GM23338 (cell line): ENCODE measurements at regions not wholly inside any gene's neighbourhood (a gene's known extent, or its start where the extent isn't known, plus 50 kb on each side); places are given as distances from the start of the nearest gene placed in this dataset.

Experiments
- ATAC-seq: fragments of 200-7000 bp; cut with Tn5 transposase; 3 replicates; pipeline ENCODE4 v1.9.1; 2020
- DNase-seq: peaks from one replicate; pipeline ENCODE4 v3.0.0-alpha.2; 2015; ENCODE audit warnings: low spot score
- H2AFZ ChIP-seq: fragments of 200-600 bp; sonication (generic); 2 replicates; pipeline ENCODE4 v1.8.0; 2016; ENCODE audit warnings: antibody characterized with exemption, mild to moderate bottlenecking, moderate library complexity
- H3F3A ChIP-seq: fragments of 200-600 bp; sonication (generic); replicated peaks from 2 replicates; pipeline ENCODE4 v1.8.0; 2017; ENCODE audit warnings: antibody characterized with exemption, mixed run types, low read depth
- H3K27ac ChIP-seq: fragments of 200-600 bp; sonication (generic); 2 replicates; pipeline ENCODE4 v1.6.1; 2016; ENCODE audit warnings: low read depth
- H3K27me3 ChIP-seq: fragments of 200-600 bp; sonication (generic); 2 replicates; pipeline ENCODE4 v1.8.0; 2016; ENCODE audit warnings: mild to moderate bottlenecking, mixed run types, moderate library complexity; ENCODE audit not compliant: insufficient read depth
- H3K36me3 ChIP-seq: fragments of 200-600 bp; sonication (generic); 2 replicates; pipeline ENCODE4 v1.8.0; 2016; ENCODE audit warnings: mild to moderate bottlenecking; ENCODE audit not compliant: insufficient read depth
- H3K4me1 ChIP-seq: fragments of 200-600 bp; sonication (generic); 2 replicates; pipeline ENCODE4 v1.8.0; 2016; ENCODE audit warnings: mild to moderate bottlenecking, moderate library complexity; ENCODE audit not compliant: insufficient read depth
- H3K4me2 ChIP-seq: fragments of 200-600 bp; sonication (generic); 2 replicates; pipeline ENCODE4 v1.7.1; 2017; ENCODE audit warnings: mixed run types
- H3K4me3 ChIP-seq: fragments of 200-600 bp; sonication (generic); 2 replicates; pipeline ENCODE4 v1.6.1; 2016; ENCODE audit warnings: mixed run types
- H3K79me2 ChIP-seq: fragments of 200-600 bp; sonication (generic); replicated peaks from 2 replicates; pipeline ENCODE4 v1.8.0; 2017; ENCODE audit warnings: mild to moderate bottlenecking; ENCODE audit not compliant: insufficient read depth
- H3K9me2 ChIP-seq: fragments of 200-600 bp; sonication (generic); 2 replicates; pipeline ENCODE4 v1.8.0; 2017; ENCODE audit not compliant: insufficient read depth
- H4K20me1 ChIP-seq: fragments of 200-600 bp; sonication (generic); replicated peaks from 2 replicates; pipeline ENCODE4 v1.8.0; 2017; ENCODE audit warnings: mild to moderate bottlenecking; ENCODE audit not compliant: insufficient read depth
- H3K27ac Mint-ChIP-seq: 2 replicates; pipeline ENCODE4 v1.8.0; 2020; ENCODE audit warnings: inconsistent platforms, mild to moderate bottlenecking, moderate library complexity, mixed read lengths
- H3K27me3 Mint-ChIP-seq: 3 replicates; pipeline ENCODE4 v1.8.0; 2022; ENCODE audit warnings: low read depth, mild to moderate bottlenecking, moderate library complexity, mixed read lengths, inconsistent platforms; ENCODE audit not compliant: insufficient read depth, poor library complexity
- H3K36me3 Mint-ChIP-seq: 3 replicates; pipeline ENCODE4 v1.8.0; 2021; ENCODE audit warnings: low read depth, mild to moderate bottlenecking, inconsistent platforms, moderate library complexity, mixed read lengths
- H3K4me1 Mint-ChIP-seq: 3 replicates; pipeline ENCODE4 v1.8.0; 2020; ENCODE audit warnings: mild to moderate bottlenecking, inconsistent platforms, mixed read lengths
- H3K4me3 Mint-ChIP-seq: 3 replicates; pipeline ENCODE4 v1.8.0; 2021; ENCODE audit warnings: moderate library complexity, mild to moderate bottlenecking, inconsistent platforms, mixed read lengths
- H3K9me3 Mint-ChIP-seq: 3 replicates; pipeline ENCODE4 v1.8.0; 2020; ENCODE audit warnings: moderate library complexity, mild to moderate bottlenecking, inconsistent platforms, mixed read lengths
- CREB1 ChIP-seq: fragments of 250-450 bp; sonication (Bioruptor Pico); IDR thresholded peaks from 2 replicates; pipeline ENCODE4 v1.5.0; 2020; ENCODE audit warnings: low read depth, mild to moderate bottlenecking, moderate library complexity
- CTCF ChIP-seq, 2 experiments: fragments of 200-600 bp in 1 of 2; sonication (generic) in 1 of 2; conservative IDR thresholded peaks; 2 replicates each; pipeline versions ENCODE4 v1.5.1 to v1.6.1; 2016 to 2017; ENCODE audit warnings: antibody characterized with exemption in 2 of 2, low read depth in 2 of 2, mild to moderate bottlenecking in 2 of 2, moderate library complexity in 1 of 2
- EZH2 ChIP-seq: fragments of 200-600 bp; sonication (generic); IDR thresholded peaks from one replicate; pipeline ENCODE4 v1.8.0; 2017; ENCODE audit warnings: antibody characterized with exemption, mild to moderate bottlenecking, low read depth; ENCODE audit not compliant: unreplicated experiment
- EZH2phosphoT487 ChIP-seq: fragments of 200-600 bp; sonication (generic); IDR thresholded peaks from one replicate; pipeline ENCODE4 v1.8.1; 2018; ENCODE audit warnings: antibody characterized with exemption; ENCODE audit not compliant: unreplicated experiment
- JUNB ChIP-seq: IDR thresholded peaks from one replicate; pipeline ENCODE4 v1.6.1; 2016; ENCODE audit warnings: antibody characterized with exemption; ENCODE audit not compliant: unreplicated experiment
- STAT1 ChIP-seq: IDR thresholded peaks from one replicate; pipeline ENCODE4 v1.6.1; 2016; ENCODE audit warnings: antibody characterized with exemption; ENCODE audit not compliant: unreplicated experiment
- ZNF462 ChIP-seq: fragments of 250-450 bp; sonication (Bioruptor Pico); IDR thresholded peaks from 2 replicates; pipeline ENCODE4 v1.5.0; 2020; ENCODE audit warnings: mild to moderate bottlenecking, moderate library complexity
- TF ChIP-seq, protein P1 (sequence below): IDR thresholded peaks from one replicate; pipeline ENCODE4 v1.6.1; 2018; ENCODE audit warnings: antibody characterized with exemption; ENCODE audit not compliant: unreplicated experiment

- no peak overlapping the region for H3K27ac ChIP-seq
- no peaks in the 10 kb centered on the region for H3K4me1 ChIP-seq
- H3K4me3 Mint-ChIP-seq: no peak overlapping the region
- H3K36me3 ChIP-seq: no peaks in the 10 kb centered on the region
- H3K4me1 Mint-ChIP-seq: peaks cover 5% of the 10 kb centered on the region
- no peaks in the 10 kb centered on the region for H3K36me3 Mint-ChIP-seq
- DNase-seq (no peak), ATAC-seq (no peak)
- H3K27ac Mint-ChIP-seq: peak overlapping the region; percentile 18
- no peaks in the 10 kb centered on the region for H4K20me1 ChIP-seq
- 0 out of 2 replicates have a peak, but pooled peaks cover 3% of the 10 kb centered on the region for H3K9me2 ChIP-seq
- H3F3A ChIP-seq: no peaks in the 10 kb centered on the region
- H3K4me3 ChIP-seq: no peak overlapping the region
- no peaks in the 10 kb centered on the region for H3K27me3 ChIP-seq
- TF ChIP-seq EZH2phosphoT487 (no peak), JUNB (no peak)
- TF ChIP-seq, protein P1, sequence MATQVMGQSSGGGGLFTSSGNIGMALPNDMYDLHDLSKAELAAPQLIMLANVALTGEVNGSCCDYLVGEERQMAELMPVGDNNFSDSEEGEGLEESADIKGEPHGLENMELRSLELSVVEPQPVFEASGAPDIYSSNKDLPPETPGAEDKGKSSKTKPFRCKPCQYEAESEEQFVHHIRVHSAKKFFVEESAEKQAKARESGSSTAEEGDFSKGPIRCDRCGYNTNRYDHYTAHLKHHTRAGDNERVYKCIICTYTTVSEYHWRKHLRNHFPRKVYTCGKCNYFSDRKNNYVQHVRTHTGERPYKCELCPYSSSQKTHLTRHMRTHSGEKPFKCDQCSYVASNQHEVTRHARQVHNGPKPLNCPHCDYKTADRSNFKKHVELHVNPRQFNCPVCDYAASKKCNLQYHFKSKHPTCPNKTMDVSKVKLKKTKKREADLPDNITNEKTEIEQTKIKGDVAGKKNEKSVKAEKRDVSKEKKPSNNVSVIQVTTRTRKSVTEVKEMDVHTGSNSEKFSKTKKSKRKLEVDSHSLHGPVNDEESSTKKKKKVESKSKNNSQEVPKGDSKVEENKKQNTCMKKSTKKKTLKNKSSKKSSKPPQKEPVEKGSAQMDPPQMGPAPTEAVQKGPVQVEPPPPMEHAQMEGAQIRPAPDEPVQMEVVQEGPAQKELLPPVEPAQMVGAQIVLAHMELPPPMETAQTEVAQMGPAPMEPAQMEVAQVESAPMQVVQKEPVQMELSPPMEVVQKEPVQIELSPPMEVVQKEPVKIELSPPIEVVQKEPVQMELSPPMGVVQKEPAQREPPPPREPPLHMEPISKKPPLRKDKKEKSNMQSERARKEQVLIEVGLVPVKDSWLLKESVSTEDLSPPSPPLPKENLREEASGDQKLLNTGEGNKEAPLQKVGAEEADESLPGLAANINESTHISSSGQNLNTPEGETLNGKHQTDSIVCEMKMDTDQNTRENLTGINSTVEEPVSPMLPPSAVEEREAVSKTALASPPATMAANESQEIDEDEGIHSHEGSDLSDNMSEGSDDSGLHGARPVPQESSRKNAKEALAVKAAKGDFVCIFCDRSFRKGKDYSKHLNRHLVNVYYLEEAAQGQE: no peak
- H3K4me2 ChIP-seq: no peak overlapping the region
- H3K79me2 ChIP-seq: no peaks in the 10 kb centered on the region
- no peak overlapping the region for H2AFZ ChIP-seq
- H3K9me3 Mint-ChIP-seq: no peaks in the 10 kb centered on the region; the same call in 2 of the 3 replicates
- H3K27me3 Mint-ChIP-seq: peaks cover 5% of the 10 kb centered on the region
Observed at GRCh38 chr2:238688193-238689153, 159.4 kb upstream of the TWIST2 start.

DNA sequence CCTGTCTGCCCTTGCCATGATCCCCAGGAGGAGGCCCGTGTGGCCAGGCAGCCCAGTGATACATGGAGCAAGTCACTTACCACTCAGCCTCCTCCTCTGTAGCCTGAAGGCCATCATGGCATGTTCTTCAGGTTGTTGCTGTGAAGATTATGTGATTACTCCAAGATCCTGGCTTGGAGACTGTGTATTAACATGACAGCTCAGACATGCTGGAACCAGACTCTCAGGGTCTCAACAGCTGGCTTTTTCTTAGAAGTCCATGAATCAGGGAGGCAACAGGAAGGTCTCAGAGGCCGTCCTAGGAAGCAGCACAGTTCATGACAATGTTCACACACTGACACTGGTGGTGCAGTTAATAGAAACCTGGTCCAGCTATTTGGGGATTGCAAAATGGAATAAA lies 158.6 kb upstream of the TWIST2 start:
- no peaks in the 10 kb centered on the region for H3K79me2 ChIP-seq
- no peak overlapping the region for H3K4me2 ChIP-seq
- no peak overlapping the region for H3K27ac ChIP-seq
- peaks cover 5% of the 10 kb centered on the region for H3K4me1 Mint-ChIP-seq
- H3K36me3 Mint-ChIP-seq: no peaks in the 10 kb centered on the region
- ATAC-seq: no peak
- no peak overlapping the region for H2AFZ ChIP-seq
- no peak overlapping the region for H3K27ac Mint-ChIP-seq
- 0 out of 2 replicates have a peak, but pooled peaks cover 3% of the 10 kb centered on the region for H3K9me2 ChIP-seq
- peaks cover 4% of the 10 kb centered on the region for H3K27me3 Mint-ChIP-seq
- no peak overlapping the region for H3K4me3 ChIP-seq
- no peaks in the 10 kb centered on the region; the same call in 2 of the 3 replicates for H3K9me3 Mint-ChIP-seq
- H4K20me1 ChIP-seq: no peaks in the 10 kb centered on the region
- H3K4me1 ChIP-seq: no peaks in the 10 kb centered on the region
- no peaks in the 10 kb centered on the region for H3K36me3 ChIP-seq
- no peaks in the 10 kb centered on the region for H3K27me3 ChIP-seq
- H3F3A ChIP-seq: no peaks in the 10 kb centered on the region
- H3K4me3 Mint-ChIP-seq: no peak overlapping the region
- no peak for DNase-seq
- TF ChIP-seq EZH2 (no peak), CREB1 (CRISPR knock-in tag) (no peak), ZNF462 (CRISPR knock-in tag) (no peak), CTCF (conservative IDR thresholded peaks at IDR 0.05; ENCODE audit: low read depth in 2 of 2) (no peak), STAT1 (no peak)
